ENCODE measurements at regions not wholly inside any gene's neighbourhood (a gene's known extent, or its start where the extent isn't known, plus 50 kb on each side); places are given as distances from the start of the nearest gene placed in this dataset.

DNA sequence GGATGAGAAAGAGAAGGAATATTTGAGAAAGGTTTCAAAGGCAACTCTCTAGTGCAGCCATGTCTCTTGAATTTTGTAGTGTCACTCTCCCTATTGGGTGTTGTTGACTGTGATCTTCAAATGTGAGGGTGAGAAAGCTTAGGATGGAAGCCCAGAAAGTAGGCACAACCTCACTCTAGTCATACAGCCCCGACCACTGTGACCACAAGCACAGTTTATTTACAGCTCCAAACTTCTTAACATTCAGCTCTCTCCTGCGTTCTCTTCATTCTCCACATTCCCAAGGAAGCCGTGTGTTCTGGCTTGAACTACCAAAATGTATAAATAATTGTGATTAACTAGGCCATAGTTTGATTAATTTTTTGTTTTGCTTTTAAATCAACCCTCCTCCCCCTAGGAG lies 542.9 kb downstream of the LRRC70 start:
- Histone ChIP-seq H3K27ac (no peak overlapping the region), H3K9me3 (replicated peaks in 1 of 3) (no peaks in the 10 kb centered on the region), H3K36me3 (replicated peaks in 1 of 2) (no peaks in the 10 kb centered on the region), H3K4me3 (no peak overlapping the region), H3K27me3 (no peaks in the 10 kb centered on the region), H3K4me1 (replicated peaks in 1 of 2) (no peaks in the 10 kb centered on the region)
- DNase-seq = no peak
- TF ChIP-seq, protein P1, sequence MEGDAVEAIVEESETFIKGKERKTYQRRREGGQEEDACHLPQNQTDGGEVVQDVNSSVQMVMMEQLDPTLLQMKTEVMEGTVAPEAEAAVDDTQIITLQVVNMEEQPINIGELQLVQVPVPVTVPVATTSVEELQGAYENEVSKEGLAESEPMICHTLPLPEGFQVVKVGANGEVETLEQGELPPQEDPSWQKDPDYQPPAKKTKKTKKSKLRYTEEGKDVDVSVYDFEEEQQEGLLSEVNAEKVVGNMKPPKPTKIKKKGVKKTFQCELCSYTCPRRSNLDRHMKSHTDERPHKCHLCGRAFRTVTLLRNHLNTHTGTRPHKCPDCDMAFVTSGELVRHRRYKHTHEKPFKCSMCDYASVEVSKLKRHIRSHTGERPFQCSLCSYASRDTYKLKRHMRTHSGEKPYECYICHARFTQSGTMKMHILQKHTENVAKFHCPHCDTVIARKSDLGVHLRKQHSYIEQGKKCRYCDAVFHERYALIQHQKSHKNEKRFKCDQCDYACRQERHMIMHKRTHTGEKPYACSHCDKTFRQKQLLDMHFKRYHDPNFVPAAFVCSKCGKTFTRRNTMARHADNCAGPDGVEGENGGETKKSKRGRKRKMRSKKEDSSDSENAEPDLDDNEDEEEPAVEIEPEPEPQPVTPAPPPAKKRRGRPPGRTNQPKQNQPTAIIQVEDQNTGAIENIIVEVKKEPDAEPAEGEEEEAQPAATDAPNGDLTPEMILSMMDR (IDR thresholded peaks at IDR 0.05) = no peak
- no peak for TF ChIP-seq POLR2A (IDR thresholded peaks at IDR 0.05)
- intact Hi-C loops (cut with DNase I) = no loop called here
- 62 to 67% (median 64%) methylated on average over 3 of the region's 3 CpGs for WGBS, 4 donors

GRCh38 chr5:63118221-63118620 lies 539.6 kb downstream of the LRRC70 start:
- Histone ChIP-seq H3K9me3 (replicated peaks in 1 of 3) (no peaks in the 10 kb centered on the region), H3K27ac (no peak overlapping the region), H3K27me3 (no peaks in the 10 kb centered on the region), H3K36me3 (replicated peaks in 1 of 2) (no peaks in the 10 kb centered on the region), H3K4me3 (no peak overlapping the region), H3K4me1 (replicated peaks in 1 of 2) (no peaks in the 10 kb centered on the region)
- no peak for DNase-seq
- intact Hi-C loops (cut with DNase I) = no loop called here
- TF ChIP-seq POLR2A (IDR thresholded peaks at IDR 0.05) = no peak
- TF ChIP-seq, protein P1 (IDR thresholded peaks at IDR 0.05) = no peak
- WGBS, 4 donors = 31 to 96% (median 93%) methylated on average over 1 of the region's 1 CpG

GRCh38 chr5:63111891-63112290 lies 533.3 kb downstream of the LRRC70 start:
- DNase-seq = no peak
- Histone ChIP-seq H3K36me3 (replicated peaks in 1 of 2) (no peaks in the 10 kb centered on the region), H3K4me1 (replicated peaks in 1 of 2) (no peaks in the 10 kb centered on the region), H3K27me3 (no peaks in the 10 kb centered on the region), H3K27ac (no peak overlapping the region), H3K9me3 (replicated peaks in 1 of 3) (no peaks in the 10 kb centered on the region), H3K4me3 (no peak overlapping the region)
- intact Hi-C loops (cut with DNase I) = no loop called here
- TF ChIP-seq, protein P1 (IDR thresholded peaks at IDR 0.05) = no peak
- TF ChIP-seq POLR2A (IDR thresholded peaks at IDR 0.05) = no peak

DNA sequence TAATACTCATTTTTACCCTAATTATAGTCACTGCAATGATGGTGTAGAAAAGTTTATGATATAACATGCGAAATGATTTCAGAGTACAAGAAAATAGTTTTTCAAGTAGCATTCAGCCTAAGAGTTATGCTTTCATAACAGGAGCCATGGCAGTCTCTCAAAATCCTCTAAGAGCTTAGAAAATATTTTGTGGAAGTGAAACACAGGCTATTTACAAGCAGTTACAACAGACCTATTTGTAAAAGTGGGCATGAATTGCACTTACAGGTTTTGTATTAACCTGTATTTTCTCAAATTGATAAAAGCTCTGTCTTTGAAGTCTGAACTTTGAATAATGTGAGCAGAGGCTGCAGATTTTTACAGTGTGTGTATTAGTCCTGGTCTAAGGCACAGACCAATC lies 523.3 kb downstream of the LRRC70 start:
- Histone ChIP-seq H3K9me3 (replicated peaks in 1 of 3) (no peaks in the 10 kb centered on the region), H3K36me3 (replicated peaks in 1 of 2) (no peaks in the 10 kb centered on the region), H3K27me3 (no peaks in the 10 kb centered on the region), H3K4me1 (replicated peaks in 1 of 2) (no peaks in the 10 kb centered on the region), H3K4me3 (no peak overlapping the region), H3K27ac (no peak overlapping the region)
- intact Hi-C loops (cut with DNase I) = no loop called here
- 72 to 80% (median 75%) methylated on average over 1 of the region's 1 CpG for WGBS, 4 donors
- no peak for DNase-seq
- no peak for TF ChIP-seq POLR2A (IDR thresholded peaks at IDR 0.05)
- TF ChIP-seq, protein P1 (IDR thresholded peaks at IDR 0.05) = no peak
